Tibial artery (tissue), 4 donors: ENCODE measurements at regions not wholly inside any gene's neighbourhood (a gene's known extent, or its start where the extent isn't known, plus 50 kb on each side); places are given as distances from the start of the nearest gene placed in this dataset.

ENCODE experiments used
- DNase-seq, 2 donors: peaks; one replicate each; pipeline ENCODE4 v3.0.0-alpha.2; 2019
- H3K27ac ChIP-seq, 2 donors: fragments of 200-600 bp; sonication (generic) in 1 of 2; 1 replicate in 1 of 2; 2 replicates in 1 of 2; pipeline ENCODE4 v1.5.1; 2018 to 2019; ENCODE audit warnings: mild to moderate bottlenecking in 1 of 2
- H3K27me3 ChIP-seq, 2 donors: fragments of 200-600 bp; sonication (generic) in 1 of 2; one replicate each; pipeline versions ENCODE4 v1.5.1 to v1.6.0; 2016 to 2019
- H3K36me3 ChIP-seq, 3 donors: fragments of 200-600 bp; sonication (generic) in 2 of 3; one replicate each; pipeline ENCODE4 v1.5.1; 2016 to 2019; ENCODE audit warnings: mild to moderate bottlenecking in 2 of 3
- H3K4me1 ChIP-seq, 4 donors: fragments of 200-600 bp; sonication (generic) in 2 of 4; 1 replicate in 3 of 4; 2 replicates in 1 of 4; pipeline ENCODE4 v1.5.1; 2016 to 2019
- H3K4me3 ChIP-seq, 2 donors: fragments of 200-600 bp; sonication (generic) in 1 of 2; 1 replicate in 1 of 2; 2 replicates in 1 of 2; pipeline ENCODE4 v1.5.1; 2018 to 2019; ENCODE audit warnings: mild to moderate bottlenecking in 2 of 2
- H3K9me3 ChIP-seq, 3 donors: fragments of 200-600 bp; sonication (generic) in 1 of 3; one replicate each; pipeline ENCODE4 v1.5.1; 2016 to 2019
- CTCF ChIP-seq, 2 experiments: fragments of 200-600 bp in 1 of 2; fragments of 450-650 bp in 1 of 2; IDR thresholded peaks; one replicate each; pipeline ENCODE4 v1.5.1; 2017 to 2019; ENCODE audit warnings: antibody characterized with exemption in 2 of 2, mild to moderate bottlenecking in 1 of 2, moderate library complexity in 1 of 2
- intact Hi-C: fragments of 100-400 bp; cut with DNase I; formaldehyde crosslinking; loops from one replicate; pipeline ENCODE4 v1.15.0; 2023; ENCODE audit warnings: low total_unique reads

GRCh38 chr5:74184649-74185048 is 455.9 kb downstream of the ENC1 start:
- intact Hi-C loops: no loop called here
- Histone ChIP-seq H3K4me1 (peaks cover 0 to 6% (median 0%) of the 10 kb centered on the region in 4 donors), H3K27ac (no peak overlapping the region), H3K27me3 (no peaks in the 10 kb centered on the region), H3K9me3 (no peaks in the 10 kb centered on the region), H3K36me3 (no peaks in the 10 kb centered on the region), H3K4me3 (no peak overlapping the region)
- no peak for DNase-seq
- no peak for TF ChIP-seq CTCF (IDR thresholded peaks at IDR 0.05)

- Histone ChIP-seq H3K36me3 (no peaks in the 10 kb centered on the region), H3K9me3 (no peaks in the 10 kb centered on the region), H3K27me3 (no peaks in the 10 kb centered on the region), H3K4me3 (no peak overlapping the region), H3K4me1 (peaks cover 0 to 6% (median 0%) of the 10 kb centered on the region in 4 donors), H3K27ac (no peak overlapping the region)
- DNase-seq: no peak
- intact Hi-C loops: no loop called here
- TF ChIP-seq CTCF (IDR thresholded peaks at IDR 0.05): no peak
These were observed 457.5 kb downstream of the ENC1 start for GRCh38 chr5:74183041-74183440.

GRCh38 chr5:74182603-74183002 is 457.9 kb downstream of the ENC1 start:
- H3K9me3 ChIP-seq: no peaks in the 10 kb centered on the region
- no peak overlapping the region for H3K4me3 ChIP-seq
- H3K27me3 ChIP-seq: no peaks in the 10 kb centered on the region
- TF ChIP-seq CTCF (IDR thresholded peaks at IDR 0.05): no peak
- H3K36me3 ChIP-seq: no peaks in the 10 kb centered on the region
- intact Hi-C loops: no loop called here
- H3K27ac ChIP-seq: no peak overlapping the region
- peaks cover 0 to 6% (median 0%) of the 10 kb centered on the region in 4 donors for H3K4me1 ChIP-seq
- DNase-seq: no peak

GRCh38 chr5:74179701-74180100 is 460.8 kb downstream of the ENC1 start:
- Histone ChIP-seq H3K27me3 (no peaks in the 10 kb centered on the region), H3K4me1 (no peaks in the 10 kb centered on the region), H3K4me3 (no peak overlapping the region), H3K9me3 (no peaks in the 10 kb centered on the region), H3K36me3 (no peaks in the 10 kb centered on the region), H3K27ac (no peak overlapping the region)
- no peak for TF ChIP-seq CTCF (IDR thresholded peaks at IDR 0.05)
- intact Hi-C loops: no loop called here
- no peak for DNase-seq

- TF ChIP-seq CTCF (IDR thresholded peaks at IDR 0.05): no peak
- Histone ChIP-seq H3K27me3 (no peaks in the 10 kb centered on the region), H3K4me1 (peaks cover 0 to 3% (median 0%) of the 10 kb centered on the region in 4 donors), H3K27ac (no peak overlapping the region), H3K9me3 (no peaks in the 10 kb centered on the region), H3K4me3 (no peak overlapping the region), H3K36me3 (no peaks in the 10 kb centered on the region)
- DNase-seq: no peak
- intact Hi-C loops: no loop called here
These were observed 461.3 kb downstream of the ENC1 start for GRCh38 chr5:74179179-74179578.

- Histone ChIP-seq H3K4me1 (peaks cover 0 to 10% (median 0%) of the 10 kb centered on the region in 4 donors), H3K4me3 (no peak overlapping the region), H3K27ac (no peak overlapping the region), H3K9me3 (no peaks in the 10 kb centered on the region), H3K27me3 (no peaks in the 10 kb centered on the region), H3K36me3 (no peaks in the 10 kb centered on the region)
- no peak for DNase-seq
- no peak for TF ChIP-seq CTCF (IDR thresholded peaks at IDR 0.05)
- intact Hi-C loops: no loop called here
These were observed 462.6 kb downstream of the ENC1 start for GRCh38 chr5:74177961-74178360.
